ENCODE measurements at regions not wholly inside any gene's neighbourhood (a gene's known extent, or its start where the extent isn't known, plus 50 kb on each side); places are given as distances from the start of the nearest gene placed in this dataset.

DNA sequence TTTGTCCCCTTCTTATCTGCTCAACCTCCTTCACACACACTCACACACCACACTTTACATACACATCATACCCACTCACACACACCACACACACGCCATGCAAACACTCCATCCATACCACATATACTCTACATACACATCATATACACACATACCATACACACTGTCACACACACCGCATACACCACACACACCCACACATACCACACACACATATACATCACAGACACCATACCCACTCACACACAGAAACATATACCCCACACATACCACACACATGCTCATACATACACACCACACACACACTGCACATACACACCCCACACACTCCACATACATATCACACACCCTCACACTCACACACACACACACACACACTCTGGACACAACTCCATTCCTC is 54.3 kb upstream of the ACP3 start:
- no peak for TF ChIP-seq GATA3 (IDR thresholded peaks at IDR 0.05; ENCODE audit: low read depth, low read length)
- TF ChIP-seq GATA2 (IDR thresholded peaks at IDR 0.05; ENCODE audit: low read depth, low read length), result no peak

DNA sequence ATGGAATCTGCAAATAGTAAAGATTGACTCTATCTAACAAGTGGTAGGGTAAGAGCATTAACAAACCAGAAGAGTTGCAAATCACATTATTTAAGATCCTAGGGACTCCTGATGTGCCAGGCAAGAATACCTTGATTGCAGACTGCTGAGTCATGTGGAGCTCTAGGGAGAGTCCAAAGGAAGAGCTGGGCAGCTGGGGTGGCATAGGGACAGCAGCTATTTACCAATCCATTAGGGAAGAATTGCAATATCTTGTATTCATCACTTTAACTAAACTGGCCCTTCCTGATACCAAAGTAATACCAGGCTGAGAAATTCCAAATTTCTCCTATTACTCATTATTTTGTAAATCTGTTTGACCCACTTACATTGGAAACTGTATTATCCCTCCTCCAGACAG is 52.2 kb upstream of the ACP3 start:
- no peak for TF ChIP-seq GATA3 (IDR thresholded peaks at IDR 0.05; ENCODE audit: low read depth, low read length)
- no peak for TF ChIP-seq GATA2 (IDR thresholded peaks at IDR 0.05; ENCODE audit: low read depth, low read length)

DNA sequence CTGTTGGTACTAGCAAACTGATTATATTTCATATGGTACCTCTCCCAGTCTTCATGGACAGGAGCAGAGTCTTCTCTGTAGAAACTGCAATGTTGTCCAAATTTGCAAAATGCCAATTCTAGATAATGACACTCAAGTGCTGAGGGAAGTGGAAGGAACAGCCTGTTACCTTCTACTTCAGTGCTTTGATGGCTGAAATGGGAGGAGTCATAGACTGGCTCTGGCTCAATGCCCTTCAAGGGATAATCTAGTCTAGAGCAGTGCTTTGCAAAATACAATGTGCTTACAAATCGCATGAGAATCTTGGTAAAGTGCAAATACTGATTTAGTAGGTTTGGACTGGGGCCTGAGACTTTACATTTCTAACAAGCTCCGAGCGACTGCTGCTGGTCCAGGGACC is 51.7 kb upstream of the ACP3 start:
- TF ChIP-seq GATA3 (IDR thresholded peaks at IDR 0.05; ENCODE audit: low read depth, low read length), result no peak
- TF ChIP-seq GATA2 (IDR thresholded peaks at IDR 0.05; ENCODE audit: low read depth, low read length), result no peak

DNA sequence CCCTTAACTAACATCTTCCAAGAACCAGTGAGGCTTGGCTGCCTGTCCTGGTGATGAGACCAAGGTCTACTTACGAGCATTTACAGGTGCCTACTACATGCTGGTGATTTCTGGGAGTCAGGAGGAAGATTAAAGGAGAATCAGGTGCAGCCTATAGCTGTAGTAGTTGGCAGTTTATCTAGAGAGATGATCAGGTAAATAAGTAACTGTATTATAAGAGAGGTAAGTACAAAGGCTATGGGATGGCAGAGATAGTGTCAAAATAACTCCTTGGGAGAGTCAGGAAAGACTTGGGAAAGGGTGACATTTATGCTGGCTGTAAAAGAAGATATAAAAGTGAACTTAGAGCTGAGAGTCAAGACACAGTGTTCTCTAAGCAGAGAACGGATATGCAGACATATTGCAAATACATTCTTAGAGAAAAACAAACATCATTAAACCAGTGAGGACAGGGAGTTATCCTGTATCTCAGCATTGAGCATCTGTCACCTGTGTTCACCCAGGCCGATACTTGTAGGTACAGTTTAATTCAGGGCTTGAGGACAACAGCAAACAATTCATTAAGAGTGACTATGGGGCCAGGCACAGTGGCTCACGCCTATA is 49.7 kb upstream of the ACP3 start:
- no peak for TF ChIP-seq GATA3 (IDR thresholded peaks at IDR 0.05; ENCODE audit: low read depth, low read length)
- TF ChIP-seq GATA2 (IDR thresholded peaks at IDR 0.05; ENCODE audit: low read depth, low read length), result no peak
